ENCODE measurements at regions not wholly inside any gene's neighbourhood (a gene's known extent, or its start where the extent isn't known, plus 50 kb on each side); places are given as distances from the start of the nearest gene placed in this dataset.

GRCh38 chr7:91443862-91444261, 179.6 kb downstream of the FZD1 start:
- TF ChIP-seq CTCF (IDR thresholded peaks at IDR 0.05; ENCODE audit: poor library complexity, severe bottlenecking) = no peak
- no peak for TF ChIP-seq EP300 (conservative IDR thresholded peaks at IDR 0.05; ENCODE audit: poor library complexity, severe bottlenecking)
- TF ChIP-seq TAF1 (IDR thresholded peaks at IDR 0.05; ENCODE audit: low read depth) = no peak

Data from neural cell (in vitro differentiated cells).